NCI-H774 (cell line): ENCODE measurements at regions not wholly inside any gene's neighbourhood (a gene's known extent, or its start where the extent isn't known, plus 50 kb on each side); places are given as distances from the start of the nearest gene placed in this dataset.
A peak's percentile ranks its signal among the peaks of the same experiment; 100 is the strongest.

Experiments used
- DNase-seq: peaks from one replicate; lab custom pipeline; 2025; lab: John Stamatoyannopoulos, UW

GRCh38 chr16:86958423-86958822 lies 358.8 kb downstream of the C16orf95 start:
- no peak for DNase-seq

DNA sequence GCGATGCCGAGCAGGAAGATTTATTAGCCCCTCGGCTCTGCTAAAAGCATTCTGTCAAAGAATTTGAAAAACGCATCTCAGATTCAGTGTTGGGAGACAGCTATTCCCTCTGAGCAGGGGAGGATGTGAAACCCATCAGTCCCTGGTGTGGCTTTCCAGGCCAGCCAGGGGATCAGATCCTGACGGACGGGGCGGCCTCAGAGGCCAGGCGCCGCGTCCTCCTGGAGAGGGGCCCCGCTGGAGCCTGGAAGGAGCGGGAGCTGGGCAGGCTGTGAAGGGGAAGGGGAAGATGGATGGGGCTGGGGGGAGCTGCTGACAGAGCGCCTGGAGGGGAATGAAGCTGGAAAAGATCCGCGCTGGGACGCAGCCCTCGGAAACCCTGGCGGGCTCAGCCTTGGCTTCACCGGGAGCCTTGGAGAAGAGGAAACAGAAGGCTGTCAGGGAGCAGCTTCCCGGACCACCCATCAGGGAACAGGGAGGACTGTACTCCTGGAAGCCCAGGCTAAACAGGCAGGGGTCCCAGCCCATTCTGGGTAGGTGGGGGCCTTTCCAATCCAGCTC lies 358.0 kb downstream of the C16orf95 start:
- no peak for DNase-seq

DNA sequence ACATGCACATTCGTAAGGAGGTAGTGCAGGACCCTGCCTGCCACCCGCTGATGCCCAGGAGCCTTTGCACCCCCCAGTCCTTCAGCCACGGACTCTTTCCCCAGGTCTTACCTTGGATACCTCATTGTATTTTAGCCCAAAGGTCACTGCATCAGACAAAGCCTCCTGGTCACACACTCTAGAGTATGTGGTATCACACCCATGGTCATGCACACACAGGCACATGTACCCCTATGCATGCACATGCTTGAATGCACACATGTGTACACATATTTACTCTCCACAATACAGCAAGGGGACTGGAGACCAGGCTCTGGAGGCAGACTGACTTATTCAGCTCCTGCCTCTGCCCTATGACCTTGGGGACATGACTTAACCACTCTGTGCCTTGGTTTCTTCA lies 357.5 kb downstream of the C16orf95 start:
- DNase-seq, result no peak

GRCh38 chr16:86960266-86960665 lies 356.9 kb downstream of the C16orf95 start:
- DNase-seq, result no peak

DNA sequence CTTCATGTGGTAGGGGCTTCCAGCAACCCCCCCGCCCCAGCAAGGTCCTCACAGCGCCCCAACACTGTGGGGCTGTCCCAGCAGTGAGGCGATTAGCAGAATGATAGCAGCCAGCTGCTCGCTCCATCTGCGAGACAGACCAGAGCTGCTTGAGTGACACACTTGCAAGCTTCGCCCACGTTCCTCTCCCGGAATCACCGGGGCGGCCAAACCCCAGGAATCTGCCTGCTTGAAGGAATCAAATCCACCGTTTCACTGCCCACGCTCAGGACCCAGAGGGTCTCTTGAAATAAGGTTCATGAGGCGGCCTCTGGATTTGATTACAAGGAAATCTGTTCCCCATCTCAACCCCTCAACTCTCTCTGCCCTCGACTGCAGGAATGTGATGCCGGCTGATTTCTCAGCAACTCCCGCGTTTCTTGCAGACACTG lies 356.0 kb downstream of the C16orf95 start:
- no peak for DNase-seq

DNA sequence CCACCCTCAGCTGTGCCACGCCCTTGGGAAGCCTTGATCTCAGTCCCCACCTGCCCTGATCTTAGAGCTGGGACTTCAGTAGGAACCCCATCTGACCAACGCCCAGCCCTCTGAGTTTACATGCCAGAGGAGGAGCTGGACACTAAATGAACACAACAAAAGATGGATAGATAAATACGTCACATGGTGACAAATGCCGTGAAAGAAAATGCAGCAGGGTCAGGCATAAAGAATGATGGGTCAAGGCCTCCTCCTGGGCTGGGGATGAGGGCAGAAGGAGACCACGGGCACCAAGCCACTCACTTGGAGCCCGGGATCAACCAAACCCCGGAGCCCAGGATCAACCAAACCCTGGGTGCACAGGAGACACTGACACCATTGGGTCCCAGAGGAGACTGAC lies 354.9 kb downstream of the C16orf95 start:
- DNase-seq, result no peak

- no peak for DNase-seq
Measured at GRCh38 chr16:86962913-86963312, 354.3 kb downstream of the C16orf95 start.

DNA sequence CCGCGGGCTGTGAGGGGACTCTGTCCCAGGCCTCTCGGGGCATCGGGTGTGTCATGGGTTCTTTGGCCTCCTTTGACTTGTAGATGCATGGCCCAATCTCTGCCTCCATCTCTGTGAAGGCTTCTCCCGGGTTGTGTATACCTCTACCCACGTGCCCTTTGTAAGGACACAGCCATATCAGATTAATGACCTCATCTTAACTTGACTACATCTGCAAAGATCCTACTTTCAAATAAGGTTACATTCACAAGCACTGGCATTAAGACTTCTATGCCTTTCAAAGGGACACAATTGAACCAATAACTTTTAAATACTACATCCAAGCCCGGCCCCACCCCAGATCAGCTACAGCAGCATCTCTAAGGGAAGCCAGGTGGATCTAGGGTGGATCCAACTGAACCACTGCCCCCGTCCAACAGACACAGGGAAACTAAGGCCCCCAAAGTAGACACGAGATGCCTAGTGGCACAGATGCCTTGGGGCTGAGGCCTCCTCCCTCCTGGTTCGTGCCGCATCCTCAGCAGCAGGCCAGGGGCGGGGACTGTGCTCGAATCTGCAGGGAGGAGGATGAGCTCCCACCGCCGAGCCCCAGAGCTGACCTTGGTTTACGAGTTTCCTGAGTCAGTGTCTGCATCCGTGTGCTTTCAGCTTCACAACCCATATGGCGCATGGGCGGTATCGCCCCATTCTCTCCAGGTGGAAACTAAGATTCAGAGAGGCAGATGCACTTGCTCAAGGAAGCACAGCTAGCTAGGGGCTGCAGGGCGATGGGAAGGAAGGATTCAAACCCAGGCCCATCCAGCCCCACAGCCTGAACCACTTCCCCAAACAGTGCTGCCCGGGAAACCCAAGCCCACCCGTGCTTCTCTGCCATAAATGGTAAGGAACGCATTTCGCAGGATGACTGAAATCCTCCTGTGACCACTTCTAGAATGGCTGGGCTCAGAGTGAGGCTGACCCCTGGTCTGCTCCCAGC lies 353.3 kb downstream of the C16orf95 start:
- DNase-seq, result no peak

- DNase-seq, result no peak
Measured at GRCh38 chr16:86964796-86965241, 352.4 kb downstream of the C16orf95 start.

DNA sequence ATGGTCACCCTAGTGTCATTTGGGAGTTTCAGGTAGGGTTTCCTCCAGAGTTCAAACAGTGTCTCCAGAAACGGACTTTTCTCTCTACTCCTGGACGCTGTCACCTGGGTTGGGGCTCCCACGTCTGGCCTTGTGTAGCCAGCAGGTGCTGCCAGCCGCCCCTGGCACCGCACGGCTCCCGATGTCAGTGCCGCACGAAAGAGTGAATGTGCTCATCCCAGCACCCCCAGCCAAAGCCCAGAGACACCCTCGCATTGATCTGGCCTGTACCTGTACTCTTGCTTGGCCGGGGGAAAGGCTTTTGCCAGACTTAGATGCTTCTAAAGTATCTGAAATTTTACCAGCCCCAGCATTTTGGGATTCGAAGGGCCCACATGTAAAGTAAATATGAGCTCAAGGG lies 351.9 kb downstream of the C16orf95 start:
- no peak for DNase-seq

GRCh38 chr16:86965840-86966550 lies 351.2 kb downstream of the C16orf95 start:
- DNase-seq, result peak; percentile 20

- no peak for DNase-seq
Measured at GRCh38 chr16:86966777-86967176, 350.4 kb downstream of the C16orf95 start.

GRCh38 chr16:86968866-86969265 lies 348.3 kb downstream of the C16orf95 start:
- no peak for DNase-seq

- no peak for DNase-seq
Measured at GRCh38 chr16:86969716-86970115, 347.5 kb downstream of the C16orf95 start.

DNA sequence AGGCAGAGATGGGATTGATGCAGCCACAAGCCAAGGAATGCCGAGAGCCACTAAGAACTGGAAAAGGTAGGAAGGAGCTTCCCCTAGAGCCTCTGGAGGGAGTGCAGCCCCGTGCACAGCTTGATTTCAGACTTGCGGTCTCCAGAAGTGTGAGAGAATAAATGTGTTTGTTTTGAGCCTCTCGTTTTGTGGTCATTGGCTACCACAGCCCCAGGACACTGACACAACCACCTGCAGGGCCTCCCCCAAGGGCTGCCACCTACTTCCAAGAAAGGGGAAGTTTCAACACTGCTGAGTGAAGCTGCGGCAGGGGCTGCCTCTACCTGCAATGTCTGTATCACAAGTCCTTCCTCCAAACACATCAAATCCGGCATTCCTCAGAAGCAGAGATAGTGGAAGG lies 346.9 kb downstream of the C16orf95 start:
- no peak for DNase-seq

- DNase-seq, result no peak
Measured at GRCh38 chr16:86970726-86971125, 346.5 kb downstream of the C16orf95 start.

DNA sequence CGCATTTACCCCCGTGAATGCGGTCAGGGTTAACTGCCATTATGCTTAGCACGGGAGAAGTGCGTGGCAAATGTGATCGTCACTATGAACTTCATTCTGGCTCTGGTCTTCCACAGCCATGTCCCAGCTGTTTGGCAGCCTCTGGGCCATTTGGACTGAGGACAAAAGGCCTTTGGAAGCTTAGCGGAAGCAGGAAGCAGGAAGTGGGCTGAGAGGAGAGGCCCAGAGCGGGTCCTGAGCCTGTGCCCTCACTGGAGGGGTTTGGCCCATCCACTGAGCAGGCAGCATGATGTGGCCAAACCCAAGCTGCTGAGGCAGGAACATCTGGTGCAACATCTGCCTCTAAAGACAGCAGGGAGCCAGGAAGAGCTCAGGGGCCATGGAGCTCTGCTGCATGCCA lies 345.9 kb downstream of the C16orf95 start:
- no peak for DNase-seq

GRCh38 chr16:86974120-86974519 lies 343.1 kb downstream of the C16orf95 start:
- DNase-seq, result no peak

DNA sequence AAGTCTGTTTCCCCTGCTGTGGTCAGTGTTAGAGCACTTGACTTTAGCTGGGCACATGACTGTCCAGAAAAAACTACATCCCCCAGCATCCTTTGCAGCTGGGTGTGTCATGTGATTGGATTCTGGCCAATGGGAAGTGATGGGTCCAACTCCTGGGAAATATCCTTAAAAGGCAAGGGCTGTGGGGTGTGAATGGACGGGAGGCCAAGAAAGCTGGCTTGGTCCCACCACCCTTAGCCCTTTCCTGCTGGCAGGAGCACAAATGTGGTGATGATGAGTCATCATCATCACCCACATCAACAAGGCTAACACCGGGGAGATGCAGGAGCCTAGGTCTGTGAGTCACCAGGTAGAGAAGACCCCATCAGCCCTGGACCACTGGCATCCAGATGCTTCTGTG lies 341.7 kb downstream of the C16orf95 start:
- no peak for DNase-seq

DNA sequence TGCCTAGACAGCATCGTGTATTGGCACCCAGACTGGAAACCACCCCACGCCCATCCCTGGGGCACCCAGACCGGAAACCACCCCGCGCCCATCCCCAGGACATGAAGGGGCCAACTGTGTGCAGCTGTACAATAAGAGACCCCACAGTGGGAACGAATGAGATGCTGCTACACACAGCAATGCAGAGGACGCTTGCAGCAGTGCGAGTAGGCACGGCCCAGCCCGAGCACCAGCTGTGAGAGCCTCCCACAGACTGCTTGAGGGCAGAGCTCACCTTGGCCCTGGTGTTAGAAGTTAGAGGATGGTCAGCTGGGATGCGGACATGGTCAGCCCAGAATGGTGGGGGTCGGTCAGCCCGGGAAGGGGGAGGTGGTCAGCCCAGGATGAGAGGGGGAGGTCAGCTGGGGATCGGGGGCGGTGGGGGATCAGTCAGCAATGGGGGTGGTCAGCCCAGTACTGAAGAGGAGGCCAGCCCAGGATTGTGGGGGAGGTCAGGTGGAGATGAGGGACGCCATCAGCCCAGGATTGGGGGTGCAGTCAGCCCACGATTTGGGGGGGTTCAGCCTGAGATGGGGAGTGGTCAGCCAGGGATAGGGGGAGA lies 340.0 kb downstream of the C16orf95 start:
- DNase-seq, result no peak

GRCh38 chr16:86978445-86979030 lies 338.7 kb downstream of the C16orf95 start:
- DNase-seq, result no peak

GRCh38 chr16:86979061-86979460 lies 338.1 kb downstream of the C16orf95 start:
- DNase-seq, result no peak
